ENCODE measurements at regions not wholly inside any gene's neighbourhood (a gene's known extent, or its start where the extent isn't known, plus 50 kb on each side); places are given as distances from the start of the nearest gene placed in this dataset.

GRCh38 chr3:8363200-8363599, 138.4 kb upstream of the LMCD1 start:
- TF ChIP-seq POLR2AphosphoS5 (IDR thresholded peaks at IDR 0.05) (no peak), CTCF (IDR thresholded peaks at IDR 0.05) (no peak), POLR2A (IDR thresholded peaks at IDR 0.05) (no peak)
